GM21390 (cell line): ENCODE measurements at regions not wholly inside any gene's neighbourhood (a gene's known extent, or its start where the extent isn't known, plus 50 kb on each side); places are given as distances from the start of the nearest gene placed in this dataset.

Source experiments
- ATAC-seq: cut with Tn5 transposase; IDR thresholded peaks from one replicate; pipeline ENCODE4 v1.9.1; 2021; ENCODE audit not compliant: unreplicated experiment

DNA sequence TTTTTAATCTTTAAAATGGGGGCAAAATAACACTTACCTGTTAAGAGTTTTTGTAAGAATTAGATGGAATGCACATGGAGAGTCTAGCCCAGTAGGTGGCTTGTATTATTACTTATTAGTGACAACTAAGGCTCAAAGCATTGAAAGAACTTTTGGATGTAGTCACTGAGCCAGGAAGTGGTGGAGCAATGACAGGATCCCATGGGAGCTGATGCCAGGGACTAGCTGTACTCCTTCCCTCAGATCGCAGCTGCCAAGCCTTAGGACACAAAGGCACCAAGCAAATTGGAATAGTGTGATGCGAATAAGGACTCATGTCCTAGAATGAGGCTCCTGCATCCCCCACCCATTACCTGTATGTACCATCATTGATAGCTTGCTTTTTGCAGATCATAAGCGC lies 370.4 kb upstream of the RGMA start:
- ATAC-seq, result no peak

DNA sequence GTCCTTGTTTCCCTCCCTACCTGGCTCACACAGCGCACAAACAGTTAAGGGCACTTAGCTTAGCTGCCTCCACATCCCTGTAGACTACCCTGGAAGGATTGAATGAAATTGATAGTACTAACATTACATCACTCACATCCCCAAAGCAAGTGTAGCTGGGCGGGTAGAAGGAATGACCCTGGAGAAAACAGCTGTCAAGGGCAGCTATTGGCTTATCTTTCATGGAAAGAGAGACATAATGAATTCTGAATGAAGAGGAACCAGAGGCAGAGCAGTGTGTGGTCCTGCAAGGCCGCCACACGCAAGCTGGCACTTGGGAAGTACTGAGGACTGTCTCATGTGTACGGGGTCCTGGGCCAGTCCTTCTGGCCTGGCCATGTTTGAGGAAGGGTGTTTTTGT lies 369.6 kb upstream of the RGMA start:
- ATAC-seq, result no peak

DNA sequence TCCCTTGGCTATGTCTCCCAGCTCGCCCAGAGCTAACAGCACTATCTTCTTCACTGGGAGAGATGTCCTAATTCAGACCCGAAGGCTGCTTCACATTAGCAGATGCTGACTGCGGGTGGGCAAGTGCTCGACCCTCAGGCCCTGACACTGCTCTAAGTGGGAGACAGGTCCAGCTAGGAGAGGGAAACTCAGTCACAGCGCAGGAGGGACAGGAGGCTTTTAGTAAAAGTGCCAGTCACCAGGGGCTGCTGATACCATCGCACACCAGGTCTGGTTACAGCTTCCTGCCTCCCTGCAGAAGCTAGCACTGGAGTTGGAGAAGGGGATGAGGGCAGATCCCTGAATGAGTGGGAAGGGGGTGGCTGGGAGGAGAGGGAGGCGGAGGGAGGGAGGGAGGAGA lies 365.8 kb upstream of the RGMA start:
- ATAC-seq, result no peak

DNA sequence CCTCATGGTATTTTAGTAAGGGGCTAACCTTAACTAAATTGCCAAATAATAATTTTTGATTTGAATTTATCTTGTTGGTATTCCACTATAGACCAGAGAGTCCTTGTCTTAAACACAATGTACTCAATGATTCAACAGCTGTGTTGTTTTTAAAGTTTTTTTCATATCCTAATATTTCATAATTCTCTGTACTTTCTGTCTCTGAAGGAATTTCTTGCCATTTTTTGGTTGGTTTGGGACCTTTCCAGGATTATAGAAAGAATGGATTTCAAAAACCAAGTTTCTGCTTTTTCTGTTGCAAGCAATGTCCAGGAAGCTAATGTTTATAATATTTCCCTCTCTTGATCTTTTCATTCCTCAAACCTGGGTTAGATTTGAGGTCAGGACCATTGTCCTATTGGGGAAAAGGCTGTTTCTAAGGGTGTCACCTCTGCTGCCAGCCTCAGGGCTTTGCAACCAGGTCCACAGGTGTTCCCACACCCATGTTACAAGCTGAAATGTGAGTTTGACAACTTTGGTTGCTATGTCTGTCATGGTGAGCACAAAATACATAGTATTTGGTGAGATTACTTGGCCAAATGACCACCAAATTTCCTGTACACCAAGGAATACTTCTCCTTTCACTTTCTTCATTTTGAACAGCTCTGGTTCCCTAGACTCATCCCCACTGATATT lies 363.7 kb upstream of the RGMA start:
- ATAC-seq, result no peak

DNA sequence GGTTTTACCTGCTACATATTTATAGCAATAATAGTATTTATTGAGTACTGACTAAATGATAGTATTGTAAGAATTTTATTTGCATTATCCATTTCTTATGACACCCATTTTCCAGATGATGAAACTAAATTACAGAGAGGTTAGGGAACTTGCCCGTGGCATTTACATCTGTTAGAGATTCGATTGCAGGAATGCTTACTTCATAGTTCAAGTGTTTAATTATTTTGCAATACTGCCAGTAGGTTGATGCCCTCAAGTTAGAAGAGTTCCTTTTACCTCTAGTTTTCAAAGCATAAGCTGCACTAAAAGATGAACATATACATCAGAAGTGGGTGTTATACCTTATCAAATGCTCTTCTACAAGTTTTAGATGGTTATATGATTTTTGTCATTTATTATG lies 362.8 kb upstream of the RGMA start:
- no peak for ATAC-seq

DNA sequence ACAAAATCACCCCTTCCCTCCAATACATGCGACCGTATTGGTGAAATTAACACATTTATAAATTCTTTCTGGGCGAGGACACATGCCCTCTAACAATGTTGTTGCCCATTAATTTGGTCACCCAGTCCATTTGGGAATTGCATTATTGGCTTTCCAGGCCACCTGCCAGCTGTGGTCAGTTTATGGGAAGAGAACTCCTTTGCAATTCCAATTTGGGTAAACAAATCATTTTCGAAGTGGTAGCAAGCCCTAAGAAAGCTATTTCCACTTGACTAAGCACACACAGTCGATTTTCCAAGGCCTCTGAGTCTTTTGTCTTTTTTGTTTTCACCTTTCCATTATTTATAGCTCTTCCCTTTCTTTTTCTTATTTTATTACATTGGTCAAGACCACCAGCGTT lies 362.3 kb upstream of the RGMA start:
- ATAC-seq, result no peak

DNA sequence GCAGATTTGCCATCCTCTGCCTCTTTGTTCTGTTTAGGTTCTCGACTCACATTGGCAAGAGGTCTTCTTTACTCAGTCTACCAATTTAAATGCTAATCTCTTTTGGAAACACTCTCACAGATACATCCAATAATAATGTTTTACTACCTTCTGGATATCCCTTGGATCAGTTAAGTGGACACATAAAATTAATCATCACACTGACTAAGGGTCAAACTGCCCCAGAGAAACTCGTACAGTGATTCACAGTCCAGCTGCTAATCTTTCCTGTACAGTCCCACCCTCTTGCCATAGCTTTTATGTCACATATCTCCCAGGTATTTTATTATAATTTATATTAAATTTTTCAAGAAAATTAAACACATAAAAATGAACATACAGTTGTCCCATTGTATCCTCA lies 360.8 kb upstream of the RGMA start:
- ATAC-seq, result no peak

DNA sequence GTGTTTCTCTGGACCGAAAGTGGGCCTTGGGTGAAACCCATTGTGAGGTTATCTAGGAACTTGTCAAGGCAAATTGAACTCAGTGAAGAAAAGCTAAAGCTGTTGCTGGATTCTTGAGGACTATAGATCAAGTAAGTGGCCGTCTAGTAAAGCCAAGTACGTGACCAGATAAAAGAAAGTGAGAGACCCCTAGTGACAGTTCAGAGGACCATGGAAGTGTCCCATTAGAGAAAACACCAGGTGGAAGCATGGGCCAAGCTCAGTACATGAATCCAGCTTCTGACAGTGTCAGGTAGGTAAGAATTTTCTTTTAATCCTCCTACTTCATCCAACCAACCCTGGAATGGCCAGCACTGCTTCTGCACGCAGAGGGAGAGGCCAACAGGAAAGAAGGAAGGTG lies 349.3 kb upstream of the RGMA start:
- ATAC-seq, result no peak

DNA sequence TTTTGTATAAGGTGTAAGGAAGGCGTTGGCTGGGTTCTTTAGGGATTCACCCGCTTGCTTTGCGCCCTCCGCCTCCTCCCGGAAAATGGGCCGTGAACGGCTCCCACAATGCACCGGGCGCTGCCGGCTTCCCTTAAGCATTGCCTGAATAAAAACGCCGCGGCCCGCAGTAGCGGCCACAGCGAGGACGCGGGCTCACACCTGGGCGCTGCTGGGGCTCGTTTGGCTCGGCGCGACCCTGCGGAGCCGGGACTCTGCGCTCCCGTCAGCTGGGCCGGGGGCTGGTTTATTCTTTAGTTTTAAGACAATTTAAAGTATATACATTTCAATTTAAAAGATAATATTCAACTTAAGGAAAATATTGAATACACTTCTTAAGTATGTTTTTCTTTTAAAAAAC lies 343.5 kb upstream of the RGMA start:
- no peak for ATAC-seq

DNA sequence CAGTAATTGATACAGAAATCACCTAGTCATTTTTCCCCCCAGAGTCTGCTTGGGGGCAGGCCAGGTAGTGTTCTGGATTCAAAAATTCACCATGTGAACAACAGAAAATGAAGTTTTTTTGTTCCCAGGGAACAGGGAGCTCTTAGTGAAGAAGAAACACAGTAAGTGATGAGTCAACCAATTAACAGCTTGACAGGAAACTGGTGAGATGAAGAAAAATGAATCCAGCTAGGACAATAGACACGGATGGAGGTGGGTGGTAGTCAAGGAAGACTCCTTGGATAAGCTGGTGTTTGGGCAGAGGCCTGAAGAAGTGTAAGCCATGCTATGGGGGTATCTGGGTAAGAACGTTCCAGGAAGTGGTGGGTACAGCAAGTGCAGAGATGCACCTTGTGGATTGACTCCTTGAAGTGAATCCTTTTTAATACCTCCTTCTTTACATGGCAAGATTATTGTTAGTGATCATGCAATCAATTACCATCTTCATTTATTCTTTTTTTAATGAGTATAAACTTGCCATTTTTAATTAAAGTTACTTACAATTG lies 339.9 kb upstream of the RGMA start:
- no peak for ATAC-seq

DNA sequence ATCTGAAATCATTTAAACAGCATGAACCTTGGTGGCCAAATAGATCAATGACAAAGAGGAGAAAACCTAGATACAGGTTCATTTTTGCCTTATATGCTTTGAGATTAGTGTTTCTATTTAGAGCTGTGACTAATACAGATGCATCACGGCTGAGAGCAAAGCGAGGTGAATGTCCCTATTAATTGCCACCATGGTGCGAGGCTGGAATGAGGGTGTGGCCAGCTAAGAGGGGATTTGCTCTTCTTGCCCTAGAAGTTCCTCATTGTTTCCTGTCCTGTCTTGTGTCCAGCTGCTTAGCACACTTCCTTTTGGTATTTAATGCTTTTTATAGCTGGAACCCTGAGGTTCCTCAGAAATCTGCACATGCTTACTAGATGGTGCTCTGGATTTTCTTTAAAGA lies 339.1 kb upstream of the RGMA start:
- ATAC-seq, result no peak

DNA sequence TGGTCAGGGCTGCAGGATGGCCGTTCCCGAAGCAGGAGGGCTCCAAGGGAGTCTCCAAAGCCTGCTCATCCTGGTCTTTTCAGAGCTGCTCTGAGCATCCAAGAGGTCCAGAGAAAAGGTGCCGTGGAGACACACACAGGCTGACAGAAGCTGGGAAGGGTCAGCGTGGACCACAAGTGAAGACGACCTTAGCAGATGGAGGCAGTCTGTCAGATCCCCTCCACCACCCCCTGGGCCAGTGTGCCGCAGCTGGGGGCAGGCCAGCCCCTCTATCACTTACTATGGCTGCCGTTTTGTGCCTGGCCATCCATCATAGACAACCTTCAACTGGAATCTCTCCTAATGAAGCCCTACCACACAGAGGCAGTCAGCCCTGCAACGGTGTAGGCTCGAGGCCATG lies 335.1 kb upstream of the RGMA start:
- no peak for ATAC-seq

DNA sequence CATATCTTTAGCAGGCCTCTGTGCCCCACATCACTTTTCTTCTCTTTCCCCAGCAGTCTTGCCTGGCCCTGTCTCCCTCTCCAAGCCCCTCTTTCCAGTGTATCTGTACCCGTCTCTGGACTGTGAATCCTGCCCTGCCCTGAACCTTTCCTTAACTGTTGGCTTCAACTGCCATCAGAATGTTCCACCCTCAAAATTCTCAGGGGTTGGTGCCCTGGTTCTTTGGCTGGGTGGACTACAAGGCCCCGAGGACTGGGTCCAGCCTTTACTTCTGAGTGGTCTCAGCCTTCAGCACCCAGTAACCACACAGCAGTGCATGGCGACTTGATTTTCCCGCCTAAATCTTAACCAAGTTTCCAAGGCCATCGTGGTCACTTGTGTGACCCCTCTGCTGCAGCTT lies 333.5 kb upstream of the RGMA start:
- ATAC-seq, result no peak

DNA sequence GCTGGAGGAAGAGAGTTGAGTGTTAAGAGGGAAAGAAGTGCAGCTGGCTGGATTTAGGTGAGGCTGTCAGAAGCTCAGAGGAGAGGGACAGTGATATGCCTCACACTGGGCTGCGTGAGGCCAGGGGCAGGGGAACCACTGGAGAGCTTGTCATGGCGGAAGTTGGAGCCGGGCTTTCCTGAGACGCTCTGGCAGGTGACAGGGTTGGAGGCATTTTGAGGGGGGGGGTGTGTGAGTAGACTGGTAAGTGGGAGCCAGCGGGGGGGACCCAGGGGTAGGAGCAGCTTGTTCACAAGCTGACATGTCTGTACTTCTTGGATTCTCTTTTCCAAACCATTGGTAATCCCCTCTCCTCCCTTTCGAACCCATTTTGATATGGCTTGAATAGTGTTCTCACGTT lies 331.5 kb upstream of the RGMA start:
- ATAC-seq, result no peak

DNA sequence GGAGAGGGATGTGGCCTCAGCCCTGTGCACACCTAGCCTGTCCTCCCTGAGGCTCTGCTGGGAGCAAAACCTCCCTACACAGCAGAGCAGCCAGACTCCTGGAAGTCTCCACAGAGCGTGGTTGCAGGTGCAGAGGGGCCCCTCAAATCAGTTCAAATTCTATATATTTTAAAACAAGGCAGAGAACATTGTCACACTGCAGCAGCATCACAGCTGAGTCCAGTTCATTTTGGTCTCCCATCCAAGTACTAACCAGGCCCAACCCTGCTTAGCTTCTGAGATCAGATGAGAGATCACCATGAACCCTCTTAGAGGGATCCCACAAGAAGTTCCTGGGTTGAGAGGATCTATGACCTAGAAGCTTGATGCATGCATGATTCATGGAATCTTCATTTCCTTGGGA lies 331.0 kb upstream of the RGMA start:
- no peak for ATAC-seq

DNA sequence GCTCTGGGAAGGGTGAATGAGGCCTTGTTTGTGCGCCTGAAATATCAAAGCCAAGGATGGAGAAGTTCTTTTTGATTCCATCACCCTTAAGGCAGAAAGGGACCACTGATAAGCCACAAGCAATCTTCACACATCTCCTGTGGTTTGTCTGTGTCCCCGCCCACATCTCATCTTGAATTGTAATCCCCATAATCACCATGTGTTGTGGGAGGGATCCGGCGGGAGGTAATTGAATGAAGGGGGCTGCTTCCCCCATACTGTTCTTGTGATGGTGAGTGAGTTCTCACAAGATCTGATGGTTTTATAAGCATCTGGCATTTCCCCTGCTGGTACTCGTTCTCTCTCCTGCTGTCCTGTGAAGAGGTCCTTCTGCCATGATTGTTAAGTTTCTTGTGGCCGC lies 329.6 kb upstream of the RGMA start:
- ATAC-seq, result no peak

DNA sequence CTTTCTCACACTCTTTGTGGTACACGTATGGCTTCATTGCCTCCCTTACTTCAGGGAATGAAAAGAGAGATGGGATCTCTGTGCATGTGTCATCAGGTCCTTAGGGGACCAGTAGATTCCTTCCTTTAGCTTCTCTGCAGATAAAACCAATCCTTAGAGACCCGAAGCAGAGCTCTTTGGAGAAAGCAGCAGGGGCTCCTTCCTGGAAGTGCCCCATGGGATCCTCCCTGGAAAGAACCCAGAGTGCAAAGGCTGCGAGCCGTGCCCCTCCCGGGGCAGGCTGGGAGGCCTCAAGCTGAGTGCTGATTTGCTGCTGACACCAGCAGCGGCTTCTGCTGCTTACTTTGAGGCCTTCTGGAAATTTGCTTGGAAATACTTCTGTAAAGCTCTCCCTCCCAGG lies 328.6 kb upstream of the RGMA start:
- no peak for ATAC-seq

DNA sequence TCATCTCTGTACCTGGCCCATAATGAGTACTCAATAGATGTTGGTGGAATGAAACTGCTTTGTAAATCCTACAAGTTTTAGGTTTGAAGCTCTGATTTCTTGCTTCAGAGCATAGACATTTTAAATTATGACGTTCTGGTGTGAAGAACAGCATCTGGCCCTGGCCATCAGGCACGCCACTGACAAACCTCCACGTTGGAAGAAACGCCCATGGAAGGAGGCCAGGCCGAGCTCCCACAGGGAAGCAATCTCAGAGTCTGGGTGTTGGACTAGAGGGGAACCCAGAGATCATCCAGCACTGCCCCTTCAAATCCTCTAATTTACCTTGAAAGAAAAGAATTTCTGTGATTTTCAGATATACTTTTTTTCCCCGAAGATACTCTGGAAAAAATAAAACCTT lies 328.1 kb upstream of the RGMA start:
- no peak for ATAC-seq

DNA sequence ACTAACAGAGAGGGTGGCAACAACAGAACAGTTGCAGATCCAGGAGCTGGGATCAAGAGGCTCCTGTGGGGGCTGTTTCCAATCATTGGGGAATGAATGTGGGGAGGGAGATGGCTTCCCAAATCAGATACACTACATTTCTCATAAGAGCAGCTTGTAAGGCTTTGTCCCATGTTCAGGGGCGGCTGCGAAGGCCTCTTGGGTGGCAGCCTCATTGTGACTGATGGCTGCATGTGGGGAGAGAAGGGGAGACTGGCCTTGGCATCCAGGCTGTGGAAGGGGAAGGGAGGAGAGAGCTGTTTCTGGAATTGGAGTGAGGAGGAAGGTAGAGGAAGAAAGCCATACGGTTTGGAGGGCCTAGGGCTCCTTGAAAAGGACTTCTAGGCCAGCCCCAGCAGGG lies 326.6 kb upstream of the RGMA start:
- no peak for ATAC-seq

DNA sequence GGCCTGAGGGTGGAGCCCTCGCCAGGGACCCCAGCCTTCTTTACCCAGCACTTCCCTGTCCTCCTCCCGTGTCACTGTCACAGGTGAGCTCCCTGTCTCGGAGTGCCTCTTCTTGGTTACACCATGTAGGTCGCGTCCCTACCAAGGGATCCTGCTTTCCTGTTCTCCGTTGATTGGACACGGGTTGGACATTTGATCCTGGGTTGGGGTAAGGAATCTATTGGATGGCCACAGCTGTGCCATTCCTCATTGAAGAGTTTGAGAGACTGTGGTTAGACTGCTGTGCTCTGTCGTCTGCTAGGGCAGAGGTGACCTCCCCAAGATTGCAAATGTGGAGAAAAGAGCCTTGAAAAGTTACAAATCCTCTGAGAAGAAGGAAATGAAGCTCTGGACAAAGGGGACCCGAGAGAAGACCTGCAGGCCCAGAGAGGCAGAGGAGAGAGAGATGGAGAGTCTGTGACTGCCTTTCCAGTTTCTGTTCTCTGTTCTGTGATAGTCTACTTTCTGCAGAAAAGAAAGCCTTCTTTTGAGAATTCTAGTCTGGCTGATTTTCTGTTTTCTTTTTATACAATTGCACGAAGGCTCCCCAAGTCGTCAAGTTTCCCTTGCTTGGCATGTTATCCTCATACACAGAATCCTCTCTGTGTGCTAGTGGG lies 325.7 kb upstream of the RGMA start:
- no peak for ATAC-seq

DNA sequence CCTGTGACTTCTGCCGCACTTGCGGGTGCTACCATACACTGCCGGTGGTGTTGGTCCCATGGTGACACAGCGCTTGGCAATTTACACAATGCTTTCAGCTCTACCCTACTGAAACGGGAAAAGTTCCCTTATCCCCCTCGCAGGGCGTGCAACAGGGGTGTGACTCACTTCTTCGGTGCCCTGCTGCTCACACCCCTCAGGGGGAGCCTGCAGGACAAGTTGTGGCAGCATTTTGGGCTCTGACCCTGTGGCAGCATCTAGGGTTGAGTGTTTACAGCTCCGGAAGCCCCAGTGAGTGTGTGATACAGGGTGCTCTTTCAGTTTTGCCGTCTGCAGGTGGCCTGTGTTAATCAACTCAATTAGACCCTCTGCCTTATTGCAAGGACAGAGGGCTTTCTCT lies 324.7 kb upstream of the RGMA start:
- ATAC-seq, result no peak

DNA sequence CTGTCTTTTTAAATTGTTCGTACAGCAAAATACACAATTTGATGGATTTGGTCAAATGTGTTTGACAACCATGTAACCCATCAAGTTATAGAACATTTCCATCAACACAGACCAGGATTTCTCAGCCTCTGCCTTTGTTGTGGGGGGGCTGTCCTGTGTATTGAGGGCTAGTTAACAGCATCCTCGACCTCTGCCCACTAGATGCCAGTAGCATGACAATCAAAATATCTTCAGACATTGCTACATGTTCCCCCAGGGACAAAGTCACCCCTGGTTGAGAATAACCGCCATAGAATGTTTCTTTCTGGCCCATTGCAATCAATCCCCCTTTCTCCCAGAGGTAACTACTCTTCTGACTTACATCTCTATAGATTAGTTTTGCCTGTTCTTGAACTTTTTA lies 310.1 kb upstream of the RGMA start:
- ATAC-seq, result no peak

DNA sequence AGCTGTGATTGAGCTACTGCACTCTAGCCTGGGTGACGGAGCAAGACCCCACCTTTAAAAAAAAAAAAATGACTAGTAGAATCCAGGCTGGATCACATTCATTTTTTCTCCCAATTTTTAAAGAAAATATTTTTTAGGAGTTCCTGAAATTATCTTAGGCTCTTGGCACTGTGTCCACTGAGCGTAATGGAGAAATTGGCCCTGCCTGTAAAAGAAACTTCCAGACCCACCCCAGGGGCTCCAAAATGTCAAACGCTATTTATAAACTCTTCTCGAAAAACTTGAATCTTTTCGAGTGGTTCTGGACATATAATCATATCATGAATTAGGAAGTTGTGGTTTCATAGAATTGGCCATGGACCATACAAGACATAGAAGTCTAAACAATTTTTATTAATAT lies 300.2 kb upstream of the RGMA start:
- no peak for ATAC-seq
